ENCODE measurements at regions not wholly inside any gene's neighbourhood (a gene's known extent, or its start where the extent isn't known, plus 50 kb on each side); places are given as distances from the start of the nearest gene placed in this dataset.

GRCh38 chr16:76837872-76838271 is 353.1 kb upstream of the MON1B start (continued):
- no peak for TF ChIP-seq CSRNP3 (CRISPR knock-in tag; IDR thresholded peaks at IDR 0.05)
- no peak for TF ChIP-seq CREB5 (CRISPR knock-in tag; IDR thresholded peaks at IDR 0.05; ENCODE audit: low read depth)
- TF ChIP-seq ISL1 (CRISPR knock-in tag; IDR thresholded peaks at IDR 0.05), result no peak
- TF ChIP-seq CSDC2 (CRISPR knock-in tag; IDR thresholded peaks at IDR 0.05), result no peak
- no peak for TF ChIP-seq ZNF70 (CRISPR knock-in tag; IDR thresholded peaks at IDR 0.05)

GRCh38 chr16:76854234-76854633 is 336.8 kb upstream of the MON1B start:
- peak; percentile 49; the same call in 1 of the 3 replicates for ATAC-seq

GRCh38 chr16:76856112-76856511 is 334.9 kb upstream of the MON1B start:
- ATAC-seq, result no peak

More at GRCh38 chr16:76854234-76854633, 336.8 kb upstream of the MON1B start:
- TF ChIP-seq TOX (CRISPR knock-in tag; IDR thresholded peaks at IDR 0.05; ENCODE audit: borderline replicate concordance), result no peak
- no peak for TF ChIP-seq PATZ1 (CRISPR knock-in tag; IDR thresholded peaks at IDR 0.05; ENCODE audit: borderline replicate concordance)
- no peak for TF ChIP-seq CREB5 (CRISPR knock-in tag; IDR thresholded peaks at IDR 0.05; ENCODE audit: low read depth)
- no peak for TF ChIP-seq ZNF8 (CRISPR knock-in tag; IDR thresholded peaks at IDR 0.05)
- TF ChIP-seq POU6F1 (CRISPR knock-in tag; IDR thresholded peaks at IDR 0.05; ENCODE audit: borderline replicate concordance, low read depth), result no peak
- TF ChIP-seq ARNTL (CRISPR knock-in tag; IDR thresholded peaks at IDR 0.05; ENCODE audit: borderline replicate concordance, low read depth), result no peak
- no peak for TF ChIP-seq RARB (CRISPR knock-in tag; IDR thresholded peaks at IDR 0.05)
- TF ChIP-seq ZFP30 (CRISPR knock-in tag; IDR thresholded peaks at IDR 0.05), result no peak
- no peak for TF ChIP-seq CSRNP3 (CRISPR knock-in tag; IDR thresholded peaks at IDR 0.05)
- no peak for TF ChIP-seq GLIS3 (CRISPR knock-in tag; IDR thresholded peaks at IDR 0.05)
- no peak for TF ChIP-seq BACH2 (CRISPR knock-in tag; IDR thresholded peaks at IDR 0.05; ENCODE audit: borderline replicate concordance)
- TF ChIP-seq ZNF565 (CRISPR knock-in tag; conservative IDR thresholded peaks at IDR 0.05; ENCODE audit: low read depth), result no peak

More at GRCh38 chr16:76856112-76856511, 334.9 kb upstream of the MON1B start:
- no peak for TF ChIP-seq ZNF565 (CRISPR knock-in tag; conservative IDR thresholded peaks at IDR 0.05; ENCODE audit: low read depth)
- no peak for TF ChIP-seq TSHZ2 (CRISPR knock-in tag; IDR thresholded peaks at IDR 0.05)
- TF ChIP-seq PPARA (CRISPR knock-in tag; IDR thresholded peaks at IDR 0.05; ENCODE audit: borderline replicate concordance), result no peak
- no peak for TF ChIP-seq TCF4 (CRISPR knock-in tag; IDR thresholded peaks at IDR 0.05; ENCODE audit: borderline replicate concordance)
- no peak for TF ChIP-seq ISL1 (CRISPR knock-in tag; IDR thresholded peaks at IDR 0.05)

All from SK-N-SH treated with all-trans-retinoic acid at 6 μM for 48 hours (cell line).